ENCODE measurements at regions not wholly inside any gene's neighbourhood (a gene's known extent, or its start where the extent isn't known, plus 50 kb on each side); places are given as distances from the start of the nearest gene placed in this dataset.

DNA sequence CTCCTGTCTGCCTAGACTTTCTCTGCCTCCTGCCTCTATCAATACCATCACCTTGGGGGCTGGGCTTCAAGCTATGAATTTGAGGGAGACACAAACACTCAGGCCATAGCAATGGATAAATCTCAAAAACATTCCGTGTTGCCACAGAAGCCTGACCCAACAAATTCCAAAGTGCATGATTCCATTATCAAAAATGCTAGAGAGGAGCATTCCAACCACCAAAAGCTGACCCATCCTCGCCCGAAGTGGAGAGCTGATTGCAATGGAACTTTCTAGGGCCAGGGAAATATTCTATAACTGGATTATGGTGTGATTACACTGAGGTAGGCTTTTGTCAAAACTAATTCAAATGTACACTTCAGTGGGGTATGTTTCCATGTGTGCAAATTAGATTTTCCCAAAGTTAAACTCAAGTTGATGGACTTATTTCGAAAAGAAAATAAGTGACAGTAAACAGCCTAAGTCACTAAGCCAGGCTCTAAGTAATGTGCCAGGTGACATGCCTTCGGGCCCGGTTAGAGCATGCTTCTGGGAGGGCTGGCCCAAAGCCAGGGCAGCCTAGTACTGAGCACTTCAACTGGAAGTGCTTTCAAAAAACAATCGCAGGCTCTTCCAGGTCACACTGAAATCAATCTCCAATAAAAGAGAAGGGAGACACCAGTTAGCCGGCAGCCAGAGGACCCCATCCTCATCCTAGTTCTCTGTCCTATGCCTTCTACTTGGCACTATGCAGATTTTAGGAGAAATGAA is 142.3 kb downstream of the TBXT start:
- H3K27me3 Mint-ChIP-seq (ENCODE audit: unreplicated experiment): no peaks in the 10 kb centered on the region
- TF ChIP-seq CTCF (IDR thresholded peaks at IDR 0.05; ENCODE audit: unreplicated experiment): no peak
- H3K36me3 Mint-ChIP-seq (ENCODE audit: low read depth, unreplicated experiment): peaks cover 8% of the 10 kb centered on the region
- no peaks in the 10 kb centered on the region for H3K9me3 Mint-ChIP-seq (ENCODE audit: unreplicated experiment)
- DNase-seq (ENCODE audit: low spot score): no peak
- H3K4me3 Mint-ChIP-seq (ENCODE audit: unreplicated experiment): no peak overlapping the region
- no peak overlapping the region for H3K27ac Mint-ChIP-seq (ENCODE audit: unreplicated experiment)
- peaks cover 6% of the 10 kb centered on the region for H3K4me1 Mint-ChIP-seq (ENCODE audit: unreplicated experiment)

DNA sequence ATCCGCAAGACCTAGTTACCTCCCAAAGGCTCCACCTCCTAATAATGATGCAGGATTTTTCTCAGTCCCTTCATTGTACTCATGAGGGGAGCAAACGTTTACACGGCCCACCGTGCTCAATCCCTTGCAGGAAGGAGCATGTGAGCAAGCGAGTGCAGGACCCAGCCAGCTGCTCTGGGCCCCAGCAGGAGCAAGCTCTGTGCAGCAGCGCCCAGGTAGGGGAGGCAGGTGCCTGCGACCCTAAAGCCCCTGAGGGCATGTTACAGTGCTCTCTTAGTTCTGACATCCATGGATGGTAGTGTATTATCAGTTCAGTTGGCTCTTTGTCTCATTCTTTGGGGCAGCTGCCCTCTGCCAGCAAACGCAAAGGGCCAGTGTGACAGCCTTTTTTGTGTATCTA is 143.4 kb downstream of the TBXT start:
- Mint-ChIP-seq H3K9me3 (ENCODE audit: unreplicated experiment) (no peaks in the 10 kb centered on the region), H3K4me1 (ENCODE audit: unreplicated experiment) (peaks cover 6% of the 10 kb centered on the region), H3K27ac (ENCODE audit: unreplicated experiment) (no peak overlapping the region), H3K27me3 (ENCODE audit: unreplicated experiment) (no peaks in the 10 kb centered on the region), H3K36me3 (ENCODE audit: low read depth, unreplicated experiment) (peaks cover 8% of the 10 kb centered on the region), H3K4me3 (ENCODE audit: unreplicated experiment) (no peak overlapping the region)
- no peak for TF ChIP-seq CTCF (IDR thresholded peaks at IDR 0.05; ENCODE audit: unreplicated experiment)
- DNase-seq (ENCODE audit: low spot score): no peak

DNA sequence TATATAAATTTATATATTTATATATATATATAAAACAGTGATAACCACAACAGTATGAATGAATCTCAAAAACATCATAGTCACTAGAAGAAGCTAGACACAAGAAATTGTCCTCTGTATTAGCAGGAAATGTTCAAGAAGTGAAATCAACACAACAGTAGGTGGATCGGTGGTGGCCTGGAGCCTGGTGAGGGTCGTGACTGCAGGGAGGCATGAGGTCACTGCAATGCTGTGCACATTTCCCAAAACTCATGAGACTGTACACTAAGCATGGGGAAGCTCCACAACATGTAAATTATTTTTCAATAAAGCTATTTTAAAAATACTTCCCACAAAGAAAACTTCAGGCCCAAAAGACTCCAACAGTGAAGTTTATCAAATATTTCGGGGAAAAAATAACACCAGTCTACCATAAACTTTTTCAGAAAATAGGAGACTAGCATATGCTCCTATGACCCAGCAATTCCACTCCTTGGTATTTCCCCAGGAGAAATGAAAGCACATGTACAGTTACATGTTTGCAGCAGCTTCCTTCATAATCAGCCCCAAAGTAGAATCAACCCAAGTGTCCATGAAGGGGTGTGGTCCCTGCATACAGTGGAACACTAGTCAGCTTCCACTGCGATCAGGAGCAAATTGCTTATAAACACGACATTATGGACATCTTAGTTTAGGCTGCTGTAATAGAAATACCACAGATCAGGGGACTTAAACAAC is 144.2 kb downstream of the TBXT start:
- Mint-ChIP-seq H3K27me3 (ENCODE audit: unreplicated experiment) (no peaks in the 10 kb centered on the region), H3K9me3 (ENCODE audit: unreplicated experiment) (no peaks in the 10 kb centered on the region), H3K36me3 (ENCODE audit: low read depth, unreplicated experiment) (peaks cover 8% of the 10 kb centered on the region), H3K4me3 (ENCODE audit: unreplicated experiment) (no peak overlapping the region), H3K4me1 (ENCODE audit: unreplicated experiment) (peaks cover 6% of the 10 kb centered on the region), H3K27ac (ENCODE audit: unreplicated experiment) (no peak overlapping the region)
- no peak for DNase-seq (ENCODE audit: low spot score)
- no peak for TF ChIP-seq CTCF (IDR thresholded peaks at IDR 0.05; ENCODE audit: unreplicated experiment)

- Mint-ChIP-seq H3K4me3 (ENCODE audit: unreplicated experiment) (no peak overlapping the region), H3K9me3 (ENCODE audit: unreplicated experiment) (no peaks in the 10 kb centered on the region), H3K27ac (ENCODE audit: unreplicated experiment) (no peak overlapping the region), H3K36me3 (ENCODE audit: low read depth, unreplicated experiment) (peaks cover 15% of the 10 kb centered on the region), H3K4me1 (ENCODE audit: unreplicated experiment) (no peaks in the 10 kb centered on the region), H3K27me3 (ENCODE audit: unreplicated experiment) (no peaks in the 10 kb centered on the region)
- DNase-seq (ENCODE audit: low spot score): no peak
- no peak for TF ChIP-seq CTCF (IDR thresholded peaks at IDR 0.05; ENCODE audit: unreplicated experiment)
These were observed 146.2 kb downstream of the TBXT start for GRCh38 chr6:166021429-166021828.

DNA sequence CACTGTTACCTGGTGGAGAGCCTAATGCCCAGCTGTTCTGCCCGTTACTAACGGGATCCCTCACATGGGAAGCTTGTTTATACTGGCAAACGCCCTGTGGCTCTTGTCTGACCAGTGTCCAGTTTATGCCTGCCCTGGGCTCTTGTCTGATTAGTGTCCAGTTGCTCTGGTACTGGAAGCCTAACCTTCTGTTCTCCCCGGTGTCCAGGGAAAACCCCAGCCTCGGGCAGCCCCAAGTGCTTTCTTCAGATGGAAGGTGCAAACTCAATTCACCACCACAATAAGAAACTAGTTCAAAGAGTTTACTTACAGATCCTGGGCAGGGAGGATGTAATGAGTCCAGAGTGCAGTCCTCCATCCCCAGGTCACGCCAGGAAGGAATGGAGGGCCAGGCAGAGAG is 148.4 kb downstream of the TBXT start:
- H3K9me3 Mint-ChIP-seq (ENCODE audit: unreplicated experiment): no peaks in the 10 kb centered on the region
- H3K27ac Mint-ChIP-seq (ENCODE audit: unreplicated experiment): no peak overlapping the region
- no peaks in the 10 kb centered on the region for H3K27me3 Mint-ChIP-seq (ENCODE audit: unreplicated experiment)
- H3K4me3 Mint-ChIP-seq (ENCODE audit: unreplicated experiment): no peak overlapping the region
- TF ChIP-seq CTCF (IDR thresholded peaks at IDR 0.05; ENCODE audit: unreplicated experiment): no peak
- no peak for DNase-seq (ENCODE audit: low spot score)
- peaks cover 9% of the 10 kb centered on the region for H3K36me3 Mint-ChIP-seq (ENCODE audit: low read depth, unreplicated experiment)
- H3K4me1 Mint-ChIP-seq (ENCODE audit: unreplicated experiment): no peaks in the 10 kb centered on the region

All from endothelial cell (in vitro differentiated cells).